IMR-90 (cell line): ENCODE measurements at regions not wholly inside any gene's neighbourhood (a gene's known extent, or its start where the extent isn't known, plus 50 kb on each side); places are given as distances from the start of the nearest gene placed in this dataset.
"Not testable (repeated sequence)": the region's sequence is repeated elsewhere in the genome, so short reads cannot be mapped to it uniquely, and the experiment has no call there.

Source experiments
- ATAC-seq: fragments of 200-7000 bp; cut with Tn5 transposase; 2 replicates; pipeline ENCODE4 v1.9.1; 2020; ENCODE audit warnings: low read depth, mild to moderate bottlenecking, moderate library complexity
- BruUV-seq: library from RNA; stranded (reverse); fragments of 400-500 nt; replicated peaks from 2 replicates; lab custom pipeline; 2021; lab: Mats Ljungman, UMichigan
- CTCF ChIA-PET: fragments of 300-600 bp; formaldehyde crosslinking; extraction: SDS; loops from one replicate; lab custom pipeline; 2021; ENCODE audit warnings: antibody characterized with exemption; lab: Yijun Ruan, JAX
- POLR2A ChIA-PET: fragments of 300-600 bp; sonication (Branson Sonifier 250); formaldehyde crosslinking; loops from one replicate; lab custom pipeline; 2022; ENCODE audit warnings: antibody characterized with exemption; ENCODE audit not compliant: unreplicated experiment; lab: Charles Lee
- DNase-seq: peaks from one replicate; pipeline ENCODE4 v3.0.0; 2013
- H2AFZ ChIP-seq: replicated peaks from 2 replicates; pipeline ENCODE3; 2013; ENCODE audit warnings: low read length, mild to moderate bottlenecking; ENCODE audit not compliant: poor library complexity
- H2AK5ac ChIP-seq: 2 replicates; pipeline ENCODE4 v1.6.1; 2013; ENCODE audit warnings: low read depth, low read length, inconsistent platforms
- H2AK9ac ChIP-seq: replicated peaks from 2 replicates; pipeline ENCODE3; 2013; ENCODE audit warnings: mild to moderate bottlenecking, low read depth, low read length, moderate library complexity; ENCODE audit not compliant: poor library complexity
- H2BK120ac ChIP-seq: 2 replicates; pipeline ENCODE4 v1.6.1; 2013; ENCODE audit warnings: low read depth, low read length, inconsistent platforms
- H2BK15ac ChIP-seq: 3 replicates; pipeline ENCODE4 v1.6.1; 2013; ENCODE audit warnings: low read depth, low read length, inconsistent platforms
- H2BK20ac ChIP-seq: 2 replicates; pipeline ENCODE4 v1.6.1; 2013; ENCODE audit warnings: low read depth, mild to moderate bottlenecking, inconsistent platforms, low read length, moderate library complexity
- H2BK5ac ChIP-seq: 2 replicates; pipeline ENCODE4 v1.6.1; 2013; ENCODE audit warnings: mild to moderate bottlenecking, low read depth, low read length, inconsistent platforms; ENCODE audit not compliant: poor library complexity, severe bottlenecking
- H3K14ac ChIP-seq: replicated peaks from 2 replicates; pipeline ENCODE4 v1.6.1; 2013; ENCODE audit warnings: low read depth, low read length, inconsistent platforms
- H3K18ac ChIP-seq: 2 replicates; pipeline ENCODE4 v1.6.1; 2013; ENCODE audit warnings: low read depth, low read length, control low read depth
- H3K23ac ChIP-seq: 2 replicates; pipeline ENCODE4 v1.6.1; 2013; ENCODE audit warnings: low read depth, low read length, inconsistent platforms
- H3K27ac ChIP-seq: 2 replicates; pipeline ENCODE4 v1.5.1; 2013; ENCODE audit warnings: mild to moderate bottlenecking, control low read depth, low read length; ENCODE audit not compliant: insufficient read depth
- H3K27me3 ChIP-seq: 2 replicates; pipeline ENCODE4 v1.6.1; 2013; ENCODE audit warnings: low read length; ENCODE audit not compliant: control insufficient read depth, insufficient read depth
- H3K36me3 ChIP-seq: 2 replicates; pipeline ENCODE4 v1.6.1; 2013; ENCODE audit warnings: low read length, mixed read lengths; ENCODE audit not compliant: control insufficient read depth, insufficient read depth
- H3K4ac ChIP-seq: 2 replicates; pipeline ENCODE4 v1.6.1; 2013; ENCODE audit warnings: low read depth, low read length, inconsistent platforms
- H3K4me1 ChIP-seq: 2 replicates; pipeline ENCODE4 v1.6.1; 2013; ENCODE audit warnings: low read length, mixed read lengths; ENCODE audit not compliant: control insufficient read depth, insufficient read depth
- H3K4me2 ChIP-seq: 2 replicates; pipeline ENCODE4 v1.6.1; 2013; ENCODE audit warnings: low read depth, mild to moderate bottlenecking, control low read depth, low read length, moderate library complexity
- H3K4me3 ChIP-seq: 2 replicates; pipeline ENCODE4 v1.5.1; 2013; ENCODE audit warnings: low read depth, mild to moderate bottlenecking, control low read depth, low read length, moderate library complexity; ENCODE audit not compliant: insufficient read depth
- H3K56ac ChIP-seq: 2 replicates; pipeline ENCODE4 v1.6.1; 2013; ENCODE audit warnings: low read length, inconsistent platforms; ENCODE audit not compliant: insufficient read depth; ENCODE audit errors: extremely low read depth
- H3K79me1 ChIP-seq, 2 experiments: 2 replicates each; pipeline ENCODE4 v1.6.1; 2013; ENCODE audit warnings: low read length in 2 of 2, inconsistent platforms in 1 of 2, low read depth in 1 of 2
- H3K9ac ChIP-seq: 2 replicates; pipeline ENCODE4 v1.6.1; 2013; ENCODE audit warnings: low read depth, low read length, control low read depth
- H3K9me1 ChIP-seq: 2 replicates; pipeline ENCODE4 v1.6.1; 2013; ENCODE audit warnings: low read length, inconsistent platforms; ENCODE audit not compliant: insufficient read depth
- H3K9me3 ChIP-seq: 2 replicates; pipeline ENCODE4 v1.6.1; 2013; ENCODE audit warnings: low read length; ENCODE audit not compliant: control insufficient read depth, insufficient read depth
- H4K20me1 ChIP-seq: 2 replicates; pipeline ENCODE4 v1.6.1; 2013; ENCODE audit warnings: low read length, inconsistent platforms; ENCODE audit not compliant: insufficient read depth
- H4K5ac ChIP-seq: 2 replicates; pipeline ENCODE4 v1.6.1; 2013; ENCODE audit warnings: mild to moderate bottlenecking, low read depth, low read length, control low read depth
- H4K8ac ChIP-seq, 2 experiments: 2 replicates each; pipeline ENCODE4 v1.6.1; 2013; ENCODE audit warnings: low read depth in 2 of 2, low read length in 2 of 2, control low read depth in 1 of 2, inconsistent platforms in 1 of 2
- H4K91ac ChIP-seq: 2 replicates; pipeline ENCODE4 v1.6.1; 2013; ENCODE audit warnings: low read depth, low read length, inconsistent platforms; ENCODE audit not compliant: insufficient read depth
- WGBS, 2 experiments: methylation state at CpG; one replicate each; pipeline versions ENCODE4 v1.1.5 to v1.1.7; 2013; ENCODE audit warnings: missing lambda C conversion rate in 2 of 2; ENCODE audit not compliant: insufficient read length in 1 of 2; ENCODE audit errors: extremely low coverage in 2 of 2; 5-methylcytosine and 5-hydroxymethylcytosine counted together
- dilution Hi-C: fragments of 300-500 bp; cut with HindIII; formaldehyde crosslinking; loops from one replicate; pipeline ENCODE4 v1.14.3; 2018; ENCODE audit warnings: low sequenced_read_pairs; ENCODE audit not compliant: unreplicated experiment
- in situ Hi-C: fragments of 300-500 bp; cut with MboI; formaldehyde crosslinking; loops from 3 replicates; pipeline ENCODE4 v1.14.3; 2019; ENCODE audit warnings: low sequenced_read_pairs, inconsistent platforms, mixed read lengths
- intact Hi-C: fragments of 100-400 bp; cut with micrococcal nuclease; formaldehyde crosslinking; loops from 2 replicates; pipeline ENCODE4 v1.10.0; 2022

- ATAC-seq, H3K4me2 ChIP-seq, POLR2A ChIA-PET, BruUV-seq, dilution Hi-C loops, H3K27ac ChIP-seq, H2BK5ac ChIP-seq, H4K20me1 ChIP-seq, H3K4me3 ChIP-seq, H3K18ac ChIP-seq, H3K14ac ChIP-seq, H3K9ac ChIP-seq, H3K36me3 ChIP-seq, intact Hi-C loops, H4K8ac ChIP-seq, H2AK9ac ChIP-seq, H3K4ac ChIP-seq, H3K56ac ChIP-seq, H3K4me1 ChIP-seq, H2BK120ac ChIP-seq, H2AK5ac ChIP-seq, H2AFZ ChIP-seq, H3K9me1 ChIP-seq, H3K27me3 ChIP-seq, H3K23ac ChIP-seq, H2BK15ac ChIP-seq, H2BK20ac ChIP-seq, H3K79me1 ChIP-seq, H4K91ac ChIP-seq, DNase-seq, in situ Hi-C loops, H4K5ac ChIP-seq, CTCF ChIA-PET: not testable (repeated sequence)
- peaks cover 27% of the 10 kb centered on the region for H3K9me3 ChIP-seq
- WGBS, 2 experiments = 46% methylated on average over 6 of the region's 7 CpGs; no CpG with 5 or more reads in 1 of the 2 experiments
Observed at GRCh38 chr22:11312640-11313039, 4215.4 kb upstream of the OR11H1 start.

GRCh38 chr22:11313040-11313759 lies 4214.8 kb upstream of the OR11H1 start:
- H3K9me1 ChIP-seq, H4K8ac ChIP-seq, H4K20me1 ChIP-seq, H3K56ac ChIP-seq, BruUV-seq, H2BK20ac ChIP-seq, H3K27ac ChIP-seq, H2AK9ac ChIP-seq, H3K18ac ChIP-seq, H3K4me3 ChIP-seq, DNase-seq, H3K36me3 ChIP-seq, H3K14ac ChIP-seq, H3K4me2 ChIP-seq, POLR2A ChIA-PET, H3K23ac ChIP-seq, dilution Hi-C loops, H4K91ac ChIP-seq, H3K79me1 ChIP-seq, H2BK5ac ChIP-seq, H2AFZ ChIP-seq, H2AK5ac ChIP-seq, H3K4me1 ChIP-seq, H3K9ac ChIP-seq, intact Hi-C loops, H4K5ac ChIP-seq, CTCF ChIA-PET, H3K27me3 ChIP-seq, H2BK15ac ChIP-seq, H2BK120ac ChIP-seq, in situ Hi-C loops, ATAC-seq, H3K4ac ChIP-seq: not testable (repeated sequence)
- no CpG with 5 or more reads among the region's 5 CpGs for WGBS, 2 experiments
- H3K9me3 ChIP-seq = peaks cover 23% of the 10 kb centered on the region
